Karpas-422 (cell line): ENCODE measurements at regions not wholly inside any gene's neighbourhood (a gene's known extent, or its start where the extent isn't known, plus 50 kb on each side); places are given as distances from the start of the nearest gene placed in this dataset.

Experiments used
- DNase-seq: peaks from one replicate; pipeline ENCODE4 v3.0.0-alpha.2; 2015
- H2AFZ ChIP-seq: fragments of 200-600 bp; sonication (generic); 2 replicates; pipeline ENCODE4 v1.6.1; 2014; ENCODE audit warnings: antibody characterized with exemption, low read length, mixed read lengths
- H3K27ac ChIP-seq: fragments of 200-600 bp; sonication (generic); 2 replicates; pipeline ENCODE4 v1.5.1; 2014; ENCODE audit warnings: mild to moderate bottlenecking, low read length, moderate library complexity
- H3K27me3 ChIP-seq: fragments of 200-600 bp; sonication (generic); 2 replicates; pipeline ENCODE4 v1.6.1; 2014; ENCODE audit warnings: low read length, mixed read lengths
- H3K36me3 ChIP-seq: fragments of 200-600 bp; sonication (generic); 2 replicates; pipeline ENCODE4 v1.6.1; 2014; ENCODE audit warnings: low read length, mixed read lengths; ENCODE audit not compliant: insufficient read depth
- H3K4me1 ChIP-seq: fragments of 200-600 bp; sonication (generic); 2 replicates; pipeline ENCODE4 v1.6.1; 2014; ENCODE audit warnings: mild to moderate bottlenecking, low read length, mixed read lengths
- H3K4me2 ChIP-seq: fragments of 200-600 bp; sonication (generic); 2 replicates; pipeline ENCODE4 v1.6.1; 2014; ENCODE audit warnings: low read length, low read depth, mild to moderate bottlenecking; ENCODE audit not compliant: poor library complexity, severe bottlenecking
- H3K4me3 ChIP-seq: fragments of 200-600 bp; sonication (generic); 2 replicates; pipeline ENCODE4 v1.5.1; 2014; ENCODE audit warnings: mild to moderate bottlenecking, antibody characterized with exemption, low read length, mixed read lengths
- H3K79me2 ChIP-seq: fragments of 200-600 bp; sonication (generic); 2 replicates; pipeline ENCODE4 v1.6.1; 2014; ENCODE audit warnings: mild to moderate bottlenecking, low read length, mixed read lengths
- H3K9ac ChIP-seq: fragments of 200-600 bp; sonication (generic); 2 replicates; pipeline ENCODE4 v1.6.0; 2014; ENCODE audit warnings: low read length
- H3K9me2 ChIP-seq: fragments of 200-600 bp; sonication (generic), shearing (Covaris generic); replicated peaks from 2 replicates; pipeline ENCODE4 v1.6.0; 2014; ENCODE audit warnings: mild to moderate bottlenecking, low read length, moderate library complexity; ENCODE audit not compliant: insufficient read depth
- H3K9me3 ChIP-seq: fragments of 300-700, 200-600 bp; sonication (generic); 2 replicates; pipeline ENCODE4 v1.6.1; 2014; ENCODE audit warnings: low read length, mixed read lengths
- H4K20me1 ChIP-seq: fragments of 200-600 bp; sonication (generic); 2 replicates; pipeline ENCODE4 v1.6.1; 2014; ENCODE audit warnings: mild to moderate bottlenecking, antibody characterized with exemption, low read length, low read depth; ENCODE audit not compliant: insufficient read depth

DNA sequence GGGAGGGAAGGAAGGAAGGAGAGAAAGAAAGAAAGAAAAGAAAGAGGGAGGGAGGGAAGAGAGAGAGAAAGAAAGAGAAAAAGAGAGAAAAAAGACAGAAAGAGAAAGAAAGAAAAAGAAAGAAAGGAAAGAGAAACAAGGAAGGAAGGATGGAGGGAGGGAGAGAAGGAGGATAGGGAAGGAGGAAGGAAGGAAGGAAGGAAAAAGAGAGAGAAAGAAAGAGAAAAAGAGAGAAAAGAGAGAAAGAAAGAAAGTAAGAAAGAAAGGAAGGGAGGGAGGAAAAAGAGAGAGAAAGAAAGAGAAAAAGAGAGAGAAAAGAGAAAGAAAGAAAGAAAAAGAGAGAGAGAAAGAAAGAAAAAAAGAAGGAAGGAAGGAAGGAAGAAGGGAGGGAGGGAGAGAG is 105.8 kb upstream of the RBPJ start:
- Histone ChIP-seq H3K36me3 (no peaks in the 10 kb centered on the region), H3K4me1 (peaks cover 9% of the 10 kb centered on the region), H3K9ac (no peak overlapping the region), H3K79me2 (no peaks in the 10 kb centered on the region), H3K9me3 (no peaks in the 10 kb centered on the region), H4K20me1 (no peaks in the 10 kb centered on the region), H3K9me2 (no peaks in the 10 kb centered on the region), H2AFZ (no peak overlapping the region), H3K27me3 (no peaks in the 10 kb centered on the region), H3K4me3 (no peak overlapping the region), H3K4me2 (no peak overlapping the region), H3K27ac (no peak overlapping the region)
- DNase-seq, result no peak

DNA sequence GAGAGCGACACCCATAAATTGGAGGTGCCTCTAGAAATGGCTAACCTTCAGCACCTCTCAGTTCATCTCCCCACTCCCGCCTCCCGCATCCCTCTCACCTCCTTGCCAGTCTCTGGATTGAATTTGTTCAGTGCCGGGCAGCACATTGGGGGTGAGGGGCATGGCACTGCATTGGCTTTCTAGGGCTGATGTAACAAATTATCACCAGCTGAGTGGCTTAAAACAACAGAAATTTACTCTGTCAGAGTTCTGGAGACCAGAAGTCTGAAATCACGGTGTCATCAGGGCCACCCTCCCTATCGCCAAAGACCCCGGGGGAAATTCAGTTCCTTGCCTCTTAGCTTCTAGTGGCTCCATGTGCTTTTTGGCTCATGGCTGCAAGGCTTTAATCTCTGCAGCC is 105.1 kb upstream of the RBPJ start:
- H3K4me3 ChIP-seq, result no peak overlapping the region
- H2AFZ ChIP-seq, result no peak overlapping the region
- H3K27ac ChIP-seq, result no peak overlapping the region
- H3K9ac ChIP-seq, result no peak overlapping the region
- no peaks in the 10 kb centered on the region for H3K9me3 ChIP-seq
- no peaks in the 10 kb centered on the region for H4K20me1 ChIP-seq
- H3K27me3 ChIP-seq, result no peaks in the 10 kb centered on the region
- H3K79me2 ChIP-seq, result no peaks in the 10 kb centered on the region
- no peaks in the 10 kb centered on the region for H3K9me2 ChIP-seq
- peaks cover 9% of the 10 kb centered on the region for H3K4me1 ChIP-seq
- DNase-seq, result no peak
- no peaks in the 10 kb centered on the region for H3K36me3 ChIP-seq
- no peak overlapping the region for H3K4me2 ChIP-seq

DNA sequence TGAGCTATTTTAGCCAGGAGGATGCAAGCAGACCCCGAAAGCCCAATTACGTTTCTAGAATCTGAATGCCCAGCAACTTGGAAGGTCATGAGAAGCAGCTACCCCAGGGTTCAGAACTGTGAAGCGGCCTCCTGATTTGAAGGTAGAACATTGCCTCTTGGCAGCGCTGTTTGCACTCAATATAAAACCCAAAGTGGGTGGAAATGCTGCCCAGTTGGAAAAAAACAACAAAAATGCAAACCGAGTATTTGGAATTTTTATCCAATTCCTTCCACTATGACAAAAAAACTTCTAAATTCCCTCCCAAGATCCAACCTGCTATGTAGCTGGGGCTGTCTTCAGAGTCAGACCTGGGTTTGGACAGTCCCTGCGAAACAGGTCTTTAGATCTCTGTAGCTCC is 103.3 kb upstream of the RBPJ start:
- H3K9me3 ChIP-seq, result no peaks in the 10 kb centered on the region
- H3K9me2 ChIP-seq, result no peaks in the 10 kb centered on the region
- H3K4me2 ChIP-seq, result no peak overlapping the region
- DNase-seq, result no peak
- no peak overlapping the region for H3K4me3 ChIP-seq
- H3K27ac ChIP-seq, result no peak overlapping the region
- no peak overlapping the region for H2AFZ ChIP-seq
- H3K9ac ChIP-seq, result no peak overlapping the region
- no peaks in the 10 kb centered on the region for H4K20me1 ChIP-seq
- H3K79me2 ChIP-seq, result no peaks in the 10 kb centered on the region
- no peaks in the 10 kb centered on the region for H3K27me3 ChIP-seq
- H3K36me3 ChIP-seq, result no peaks in the 10 kb centered on the region
- H3K4me1 ChIP-seq, result peaks cover 9% of the 10 kb centered on the region

DNA sequence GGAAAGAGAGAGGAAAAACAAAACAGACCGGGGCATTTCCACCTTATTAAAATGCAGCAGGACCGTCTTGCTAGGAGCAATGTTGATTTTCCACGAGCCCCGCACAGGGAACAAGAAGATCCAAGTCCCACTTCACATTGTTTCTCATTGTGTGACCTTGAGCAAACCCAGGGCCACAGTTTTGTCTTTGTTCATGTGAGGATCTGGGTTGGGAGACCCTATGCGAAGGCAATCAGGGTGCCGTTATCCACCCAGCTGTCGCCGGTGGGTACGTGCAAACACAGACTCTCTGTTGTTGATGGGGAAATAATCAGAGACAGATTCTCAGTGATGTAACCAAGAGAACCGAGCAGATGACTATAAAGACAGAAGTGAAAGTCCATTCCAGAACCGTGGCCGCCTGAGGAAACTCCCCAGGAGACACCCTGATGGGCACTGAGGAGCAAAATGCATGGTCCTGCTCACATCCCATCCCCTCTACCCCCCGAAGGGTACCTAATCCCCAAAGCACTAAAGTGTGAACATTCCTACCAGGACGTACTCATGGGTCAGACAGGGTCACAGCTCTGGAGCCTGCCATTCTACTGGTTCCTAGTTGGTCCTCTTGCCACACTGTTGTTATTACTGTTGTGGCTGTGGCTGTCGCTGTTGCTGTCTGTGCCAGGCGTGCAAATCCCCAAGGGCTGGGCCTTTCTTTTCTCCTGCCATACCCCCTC is 102.7 kb upstream of the RBPJ start:
- no peak overlapping the region for H3K4me3 ChIP-seq
- no peaks in the 10 kb centered on the region for H3K79me2 ChIP-seq
- no peaks in the 10 kb centered on the region for H3K9me3 ChIP-seq
- H3K9me2 ChIP-seq, result no peaks in the 10 kb centered on the region
- no peak overlapping the region for H3K9ac ChIP-seq
- no peaks in the 10 kb centered on the region for H3K36me3 ChIP-seq
- peaks cover 9% of the 10 kb centered on the region for H3K4me1 ChIP-seq
- no peak for DNase-seq
- no peaks in the 10 kb centered on the region for H4K20me1 ChIP-seq
- H3K4me2 ChIP-seq, result no peak overlapping the region
- no peak overlapping the region for H3K27ac ChIP-seq
- H3K27me3 ChIP-seq, result no peaks in the 10 kb centered on the region
- no peak overlapping the region; the same call in 1 of the 2 replicates for H2AFZ ChIP-seq

DNA sequence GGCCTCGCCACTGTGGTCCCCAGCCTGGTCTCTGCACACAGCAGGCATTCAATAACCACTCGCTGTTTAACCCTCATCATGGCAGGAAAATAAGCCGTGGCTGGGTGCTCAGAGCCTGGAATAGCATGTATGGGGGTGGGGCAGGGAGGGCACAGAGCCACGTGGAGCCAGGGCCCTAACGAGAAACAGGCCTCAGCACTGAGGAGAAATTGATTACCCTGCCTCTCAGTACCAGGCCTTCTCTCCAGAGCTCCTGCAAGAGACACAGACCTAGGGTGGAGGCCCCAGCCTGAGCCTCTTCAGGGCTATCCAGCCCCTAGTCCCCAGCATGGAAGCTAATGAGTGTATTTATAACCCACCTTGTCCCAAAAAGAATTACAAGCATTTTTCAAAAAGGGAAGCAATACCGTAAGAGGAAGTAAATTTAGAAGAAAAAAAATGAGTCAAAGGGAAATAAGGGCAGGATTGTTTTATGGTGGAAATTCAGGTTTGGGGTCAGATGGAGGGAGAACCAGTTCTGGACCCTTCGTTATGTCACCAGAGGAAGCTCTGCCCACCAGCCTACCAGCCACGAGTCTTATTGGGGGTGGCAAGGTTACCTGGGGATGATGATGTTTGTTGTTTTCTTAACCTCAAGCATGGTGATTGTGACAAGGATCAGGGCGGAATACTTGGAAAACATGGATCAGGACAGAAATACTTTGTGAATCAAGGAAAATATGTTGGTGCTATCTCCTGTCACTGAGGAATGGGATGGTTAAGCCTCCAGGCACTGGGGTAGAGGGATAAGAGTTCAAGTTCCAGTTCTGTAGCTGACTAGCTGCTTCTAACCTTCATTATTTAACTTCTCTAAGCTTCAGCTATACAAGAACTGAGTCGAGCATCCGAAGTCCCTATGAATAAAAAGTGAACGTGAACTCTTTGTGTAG is 101.9 kb upstream of the RBPJ start:
- no peak overlapping the region for H3K4me3 ChIP-seq
- H3K4me1 ChIP-seq, result peaks cover 9% of the 10 kb centered on the region
- H3K79me2 ChIP-seq, result no peaks in the 10 kb centered on the region
- H4K20me1 ChIP-seq, result no peaks in the 10 kb centered on the region
- no peak overlapping the region for H3K4me2 ChIP-seq
- no peaks in the 10 kb centered on the region for H3K9me2 ChIP-seq
- H3K27me3 ChIP-seq, result no peaks in the 10 kb centered on the region
- no peak overlapping the region for H3K27ac ChIP-seq
- no peak overlapping the region for H3K9ac ChIP-seq
- no peak for DNase-seq
- no peaks in the 10 kb centered on the region for H3K36me3 ChIP-seq
- no peak overlapping the region; the same call in 1 of the 2 replicates for H2AFZ ChIP-seq
- no peaks in the 10 kb centered on the region for H3K9me3 ChIP-seq

DNA sequence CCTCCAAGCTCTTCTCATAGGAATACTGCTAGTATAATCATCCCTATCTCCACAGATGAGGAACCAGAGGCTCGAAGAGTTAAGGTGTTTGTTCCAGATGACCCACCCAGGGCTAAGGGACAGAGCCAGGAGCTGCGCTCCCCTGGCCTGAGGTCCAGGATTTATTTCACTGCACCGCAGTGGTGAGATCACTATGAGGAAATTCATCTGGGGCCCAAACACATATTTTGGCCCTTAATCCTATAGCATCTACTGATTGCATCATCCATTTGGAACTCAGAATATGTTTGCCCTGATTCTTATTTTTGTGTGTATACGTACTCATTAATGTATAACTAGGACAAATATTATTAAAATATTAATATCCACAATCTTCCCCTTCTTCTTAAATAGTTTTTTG is 100.1 kb upstream of the RBPJ start:
- no peak overlapping the region for H3K9ac ChIP-seq
- no peaks in the 10 kb centered on the region for H3K9me3 ChIP-seq
- no peaks in the 10 kb centered on the region for H3K27me3 ChIP-seq
- no peak overlapping the region for H3K4me3 ChIP-seq
- no peak overlapping the region for H2AFZ ChIP-seq
- H4K20me1 ChIP-seq, result no peaks in the 10 kb centered on the region
- no peaks in the 10 kb centered on the region for H3K36me3 ChIP-seq
- H3K4me1 ChIP-seq, result peaks cover 9% of the 10 kb centered on the region
- no peak for DNase-seq
- H3K27ac ChIP-seq, result no peak overlapping the region
- no peaks in the 10 kb centered on the region for H3K9me2 ChIP-seq
- H3K79me2 ChIP-seq, result no peaks in the 10 kb centered on the region
- no peak overlapping the region for H3K4me2 ChIP-seq

DNA sequence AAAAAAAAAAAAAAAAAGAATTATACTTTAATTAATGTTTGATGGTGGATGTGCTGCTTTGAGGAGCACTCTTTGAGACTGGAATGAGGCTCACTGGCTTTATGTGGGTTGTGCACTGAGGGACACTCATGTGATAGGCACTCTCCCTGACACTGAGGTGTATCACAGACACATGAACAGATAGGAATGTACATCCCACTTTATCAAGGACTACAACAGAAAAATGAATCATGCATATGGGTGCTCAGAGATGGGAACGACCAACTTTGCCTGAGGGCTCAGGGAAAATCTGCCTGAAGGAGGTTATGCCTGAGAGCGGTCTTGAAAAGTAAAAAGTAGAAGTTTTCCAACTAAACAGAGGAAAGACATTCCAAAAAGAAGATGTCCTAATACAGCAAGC is 97.7 kb upstream of the RBPJ start:
- Histone ChIP-seq H2AFZ (no peak overlapping the region), H3K79me2 (no peaks in the 10 kb centered on the region), H3K4me1 (peaks cover 9% of the 10 kb centered on the region), H3K9me3 (no peaks in the 10 kb centered on the region), H3K9me2 (no peaks in the 10 kb centered on the region), H3K4me2 (no peak overlapping the region), H3K36me3 (no peaks in the 10 kb centered on the region), H4K20me1 (no peaks in the 10 kb centered on the region), H3K27ac (no peak overlapping the region), H3K9ac (no peak overlapping the region), H3K4me3 (no peak overlapping the region), H3K27me3 (no peaks in the 10 kb centered on the region)
- no peak for DNase-seq

DNA sequence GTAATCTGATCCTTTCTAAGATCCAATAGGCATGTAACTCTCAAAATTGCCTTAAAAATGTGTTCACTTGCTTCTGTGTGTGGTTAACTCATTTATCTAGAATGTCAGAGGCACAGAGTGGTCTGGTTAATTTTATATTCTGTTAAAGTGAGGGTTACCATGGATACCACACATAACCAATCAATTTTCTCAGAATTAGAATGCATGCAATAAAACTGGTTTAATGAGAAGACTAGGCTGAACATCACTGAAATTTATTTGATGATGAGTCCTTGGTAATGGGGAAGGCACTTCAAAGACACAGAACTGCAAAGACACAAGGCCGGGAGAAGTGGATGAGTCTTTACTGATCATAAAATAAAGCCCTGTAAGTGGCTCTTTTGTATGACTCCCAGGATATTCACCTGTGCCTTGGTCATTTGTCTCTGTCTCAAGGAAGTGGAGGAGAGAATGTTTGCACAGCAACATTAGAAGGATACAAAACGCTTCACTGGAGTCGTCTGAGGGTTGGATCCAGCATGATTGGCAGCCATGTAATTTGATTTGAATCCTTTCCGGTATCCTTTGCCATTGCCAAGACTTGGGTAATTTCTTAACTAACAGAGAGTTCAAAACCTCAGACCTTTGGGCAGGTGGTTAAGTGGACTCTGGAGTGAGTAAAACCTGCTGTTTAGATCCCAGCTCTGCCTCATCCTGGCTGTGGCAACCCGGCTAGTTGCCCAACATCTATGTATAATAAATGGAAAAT is 94.0 kb upstream of the RBPJ start:
- no peak for DNase-seq
- H3K79me2 ChIP-seq, result no peaks in the 10 kb centered on the region
- H3K27ac ChIP-seq, result no peak overlapping the region
- H3K4me1 ChIP-seq, result no peaks in the 10 kb centered on the region
- no peaks in the 10 kb centered on the region for H4K20me1 ChIP-seq
- no peaks in the 10 kb centered on the region for H3K9me2 ChIP-seq
- H3K36me3 ChIP-seq, result no peaks in the 10 kb centered on the region
- no peak overlapping the region for H2AFZ ChIP-seq
- no peak overlapping the region for H3K4me2 ChIP-seq
- no peak overlapping the region for H3K9ac ChIP-seq
- no peaks in the 10 kb centered on the region for H3K27me3 ChIP-seq
- no peak overlapping the region for H3K4me3 ChIP-seq
- H3K9me3 ChIP-seq, result no peaks in the 10 kb centered on the region
